ENCODE measurements at regions not wholly inside any gene's neighbourhood (a gene's known extent, or its start where the extent isn't known, plus 50 kb on each side); places are given as distances from the start of the nearest gene placed in this dataset.

DNA sequence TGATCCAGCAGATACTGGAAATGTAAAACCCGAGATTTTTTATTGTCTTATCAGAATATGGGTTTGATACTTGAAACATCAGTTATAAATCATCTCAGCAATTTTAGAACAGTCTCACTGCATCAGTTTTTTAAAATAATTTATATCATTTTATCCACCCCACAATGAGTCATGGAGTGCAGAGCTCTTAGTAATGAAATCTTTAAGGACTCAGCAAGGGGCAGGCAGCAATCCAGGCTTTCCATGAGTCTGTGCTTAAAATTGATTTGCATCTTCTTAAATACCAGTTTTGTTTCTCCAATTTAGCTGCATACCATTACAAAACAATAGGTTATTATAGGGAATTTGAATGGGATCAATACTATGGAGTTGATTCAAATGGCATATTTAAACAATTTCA, 832.3 kb downstream of the C6orf118 start:
- Histone ChIP-seq H3K4me3 (ENCODE audit: low read length) (no peak overlapping the region), H3K9me2 (replicated peaks; ENCODE audit: insufficient read depth, low read length) (no peaks in the 10 kb centered on the region), H3K27ac (ENCODE audit: low read length) (no peak overlapping the region), H3K79me2 (ENCODE audit: low read length) (no peaks in the 10 kb centered on the region), H4K20me1 (ENCODE audit: insufficient read depth, low read length) (no peaks in the 10 kb centered on the region), H3F3A (ENCODE audit: insufficient read depth, low read length) (no peaks in the 10 kb centered on the region), H3K27me3 (replicated peaks; ENCODE audit: insufficient read depth, low read length) (no peaks in the 10 kb centered on the region), H3K4me2 (ENCODE audit: low read depth, low read length) (no peak overlapping the region), H3K9me3 (replicated peaks; ENCODE audit: insufficient read depth, low read length) (no peaks in the 10 kb centered on the region), H3K4me1 (ENCODE audit: low read length) (no peaks in the 10 kb centered on the region), H3K36me3 (replicated peaks; ENCODE audit: insufficient read depth, low read length) (no peaks in the 10 kb centered on the region), H2AFZ (ENCODE audit: low read length) (no peak overlapping the region), H3K9ac (ENCODE audit: low read length) (no peak overlapping the region)
- TF ChIP-seq EZH2phosphoT487 (IDR thresholded peaks at IDR 0.05; ENCODE audit: low read length) (no peak), CTCF (IDR thresholded peaks at IDR 0.05; ENCODE audit: low read length) (no peak), EZH2 (optimal IDR thresholded peaks at IDR 0.05; ENCODE audit: low read depth, low read length) (no peak)
- no peak for DNase-seq

GRCh38 chr6:164469276-164469949, 840.0 kb downstream of the C6orf118 start:
- TF ChIP-seq CTCF (IDR thresholded peaks at IDR 0.05; ENCODE audit: low read length) (no peak), EZH2phosphoT487 (IDR thresholded peaks at IDR 0.05; ENCODE audit: low read length) (no peak), EZH2 (optimal IDR thresholded peaks at IDR 0.05; ENCODE audit: low read depth, low read length) (no peak)
- H3K27ac ChIP-seq (ENCODE audit: low read length), result no peak overlapping the region

GRCh38 chr6:164455835-164456234, 853.6 kb downstream of the C6orf118 start:
- H3K9me3 ChIP-seq (replicated peaks; ENCODE audit: insufficient read depth, low read length), result no peaks in the 10 kb centered on the region
- H3F3A ChIP-seq (ENCODE audit: insufficient read depth, low read length), result no peaks in the 10 kb centered on the region
- H2AFZ ChIP-seq (ENCODE audit: low read length), result no peak overlapping the region
- no peaks in the 10 kb centered on the region for H3K27me3 ChIP-seq (replicated peaks; ENCODE audit: insufficient read depth, low read length)
- H3K4me2 ChIP-seq (ENCODE audit: low read depth, low read length), result no peak overlapping the region
- H3K79me2 ChIP-seq (ENCODE audit: low read length), result no peaks in the 10 kb centered on the region
- H4K20me1 ChIP-seq (ENCODE audit: insufficient read depth, low read length), result no peaks in the 10 kb centered on the region
- H3K27ac ChIP-seq (ENCODE audit: low read length), result no peak overlapping the region
- H3K4me3 ChIP-seq (ENCODE audit: low read length), result no peak overlapping the region
- H3K4me1 ChIP-seq (ENCODE audit: low read length), result no peaks in the 10 kb centered on the region
- TF ChIP-seq EZH2 (optimal IDR thresholded peaks at IDR 0.05; ENCODE audit: low read depth, low read length) (no peak), CTCF (IDR thresholded peaks at IDR 0.05; ENCODE audit: low read length) (no peak), EZH2phosphoT487 (IDR thresholded peaks at IDR 0.05; ENCODE audit: low read length) (no peak)
- H3K36me3 ChIP-seq (replicated peaks; ENCODE audit: insufficient read depth, low read length), result no peaks in the 10 kb centered on the region
- no peak for DNase-seq
- no peaks in the 10 kb centered on the region for H3K9me2 ChIP-seq (replicated peaks; ENCODE audit: insufficient read depth, low read length)
- no peak overlapping the region for H3K9ac ChIP-seq (ENCODE audit: low read length)

More at GRCh38 chr6:164469276-164469949, 840.0 kb downstream of the C6orf118 start:
- H3K4me1 ChIP-seq (ENCODE audit: low read length), result no peaks in the 10 kb centered on the region
- H3K79me2 ChIP-seq (ENCODE audit: low read length), result no peaks in the 10 kb centered on the region
- no peaks in the 10 kb centered on the region for H3F3A ChIP-seq (ENCODE audit: insufficient read depth, low read length)
- H3K4me3 ChIP-seq (ENCODE audit: low read length), result no peak overlapping the region
- no peak overlapping the region for H3K4me2 ChIP-seq (ENCODE audit: low read depth, low read length)
- no peaks in the 10 kb centered on the region for H3K9me3 ChIP-seq (replicated peaks; ENCODE audit: insufficient read depth, low read length)
- no peaks in the 10 kb centered on the region for H3K36me3 ChIP-seq (replicated peaks; ENCODE audit: insufficient read depth, low read length)
- H3K27me3 ChIP-seq (replicated peaks; ENCODE audit: insufficient read depth, low read length), result no peaks in the 10 kb centered on the region
- no peak overlapping the region for H3K9ac ChIP-seq (ENCODE audit: low read length)
- H3K9me2 ChIP-seq (replicated peaks; ENCODE audit: insufficient read depth, low read length), result no peaks in the 10 kb centered on the region
- no peaks in the 10 kb centered on the region for H4K20me1 ChIP-seq (ENCODE audit: insufficient read depth, low read length)
- no peak overlapping the region for H2AFZ ChIP-seq (ENCODE audit: low read length)
- DNase-seq, result no peak

Measured in MM.1S (cell line).